Caki2 (cell line): ENCODE measurements at regions not wholly inside any gene's neighbourhood (a gene's known extent, or its start where the extent isn't known, plus 50 kb on each side); places are given as distances from the start of the nearest gene placed in this dataset.
A peak's percentile ranks its signal among the peaks of the same experiment; 100 is the strongest.
"Not testable (repeated sequence)": the region's sequence is repeated elsewhere in the genome, so short reads cannot be mapped to it uniquely, and the experiment has no call there.

Experiments used
- DNase-seq: peaks from one replicate; pipeline ENCODE4 v3.0.0-alpha.2; 2015; ENCODE audit warnings: low read depth
- in situ Hi-C: cut with HindIII; loops from 2 replicates; pipeline ENCODE4 v1.10.0; 2016; ENCODE audit warnings: low sequenced_read_pairs, low pct_unique_long_range_greater_than_20kb, mixed read lengths

DNA sequence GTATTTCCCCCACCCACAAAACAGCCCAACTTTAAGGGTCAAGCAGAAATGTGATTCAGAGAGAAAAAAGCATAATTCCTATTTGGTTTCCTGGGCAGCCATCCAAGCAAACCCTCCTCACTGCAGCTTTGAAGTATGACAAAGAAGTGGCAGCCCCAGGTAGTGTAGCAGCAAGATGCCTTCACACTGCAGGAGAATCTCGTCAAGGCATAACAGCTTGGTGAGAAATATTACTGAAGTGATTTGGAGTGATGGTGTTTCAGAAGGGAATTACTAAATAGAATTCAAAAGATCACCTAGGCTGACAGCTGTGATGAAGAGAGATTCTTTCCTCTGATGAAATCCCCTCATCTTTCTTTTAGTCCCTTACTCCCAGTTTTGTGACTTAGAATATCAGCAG, 173.9 kb downstream of the PYDC2 start:
- no peak for DNase-seq
- in situ Hi-C loops = no loop called here

DNA sequence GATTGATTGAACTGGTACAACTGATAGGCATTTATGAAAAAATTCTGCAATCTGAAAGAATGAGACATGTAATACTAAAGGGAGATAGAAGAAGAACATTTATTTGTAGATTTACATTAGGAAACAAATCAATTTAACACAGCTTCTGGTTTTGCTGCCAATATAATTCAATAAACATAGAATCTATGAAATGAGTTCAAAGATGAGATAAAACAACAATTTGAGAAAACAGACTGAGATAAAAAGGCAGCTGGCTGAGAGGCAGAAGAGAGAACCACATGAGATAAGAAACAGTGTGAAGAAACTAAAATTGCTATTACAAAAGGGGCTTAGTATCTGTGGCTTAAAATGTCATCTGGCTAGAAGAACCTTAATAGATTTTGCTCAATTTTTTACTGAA, 176.6 kb downstream of the PYDC2 start:
- DNase-seq = no peak
- in situ Hi-C loops = no loop called here

DNA sequence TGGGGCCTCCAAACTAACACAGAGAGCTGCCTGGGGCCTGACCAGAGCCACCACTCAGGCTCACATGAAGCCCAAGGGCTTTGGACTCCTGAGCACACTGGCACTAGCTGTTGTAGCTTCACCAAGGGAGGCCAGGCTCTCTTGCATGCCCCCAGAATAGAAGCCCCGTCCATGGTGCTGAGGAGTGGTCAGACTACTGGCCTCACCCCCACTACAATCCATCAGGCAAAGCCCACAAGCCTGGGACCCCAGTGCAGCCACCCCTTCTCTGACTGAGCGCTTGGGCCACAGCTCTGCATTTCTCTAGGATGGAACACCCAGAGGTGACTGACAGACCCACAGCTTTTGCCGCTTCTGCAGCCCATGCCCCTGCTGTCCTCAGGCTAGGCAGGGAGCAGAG, 180.8 kb downstream of the PYDC2 start:
- in situ Hi-C loops = no loop called here

GRCh38 chr3:191644291-191644690, 183.3 kb downstream of the PYDC2 start:
- DNase-seq = no peak
- in situ Hi-C loops = no loop called here

More for the DNA sequence above, 180.8 kb downstream of the PYDC2 start:
- no peak for DNase-seq

- no peak for DNase-seq
- in situ Hi-C loops = no loop called here
Observed at GRCh38 chr3:191646242-191646641, 185.3 kb downstream of the PYDC2 start.

- no peak for DNase-seq
- in situ Hi-C loops = no loop called here
Observed at GRCh38 chr3:191648787-191649186, 187.8 kb downstream of the PYDC2 start.

DNA sequence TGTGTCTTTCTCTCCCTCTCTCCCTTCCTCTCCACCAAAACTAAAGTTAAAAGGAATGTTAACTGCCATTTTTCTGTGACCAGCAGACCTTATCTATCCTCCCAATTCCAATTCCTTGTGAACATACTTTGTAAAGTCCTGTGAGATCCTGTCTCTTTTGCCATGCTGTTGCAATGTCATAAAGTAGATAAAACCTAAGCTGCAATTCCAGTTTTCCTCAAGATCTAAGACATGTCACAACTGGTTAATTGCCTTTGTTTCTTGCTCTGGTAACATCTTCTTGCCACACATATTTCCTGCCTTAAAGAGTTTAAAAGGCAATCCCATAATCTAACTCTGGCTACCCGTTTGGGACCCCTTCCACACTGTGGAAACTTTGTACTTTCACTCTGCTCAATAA, 188.7 kb downstream of the PYDC2 start:
- in situ Hi-C loops = no loop called here
- DNase-seq = no peak

DNA sequence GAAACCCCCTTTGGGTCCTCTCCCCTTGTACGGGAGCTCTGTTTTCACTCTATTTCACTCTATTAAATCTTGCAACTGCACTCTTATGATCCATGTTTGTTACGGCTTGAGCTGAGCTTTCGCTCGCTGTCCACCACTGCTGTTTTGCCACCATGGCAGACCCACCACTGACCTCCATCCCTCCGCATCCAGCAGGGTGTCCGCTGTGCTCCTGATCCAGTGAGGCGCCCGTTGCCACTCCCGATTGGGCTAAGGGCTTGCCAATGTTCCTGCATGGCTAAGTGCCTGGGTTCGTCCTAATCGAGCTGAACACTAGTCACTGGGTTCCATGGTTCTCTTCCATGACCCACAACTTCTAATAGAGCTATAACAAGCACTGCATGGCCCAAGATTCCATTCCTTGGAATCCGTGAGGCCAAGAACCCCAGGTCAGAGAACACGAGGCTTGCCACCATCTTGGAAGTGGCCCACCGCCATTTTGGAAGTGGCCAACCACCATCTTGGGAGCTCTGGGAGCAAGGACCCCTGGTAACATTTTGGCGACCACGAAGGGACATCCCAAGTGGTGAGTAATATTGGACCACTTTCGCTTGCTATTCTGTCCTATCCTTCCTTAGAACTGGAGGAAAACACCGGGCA, 197.9 kb downstream of the PYDC2 start:
- in situ Hi-C loops, DNase-seq: not testable (repeated sequence)

DNA sequence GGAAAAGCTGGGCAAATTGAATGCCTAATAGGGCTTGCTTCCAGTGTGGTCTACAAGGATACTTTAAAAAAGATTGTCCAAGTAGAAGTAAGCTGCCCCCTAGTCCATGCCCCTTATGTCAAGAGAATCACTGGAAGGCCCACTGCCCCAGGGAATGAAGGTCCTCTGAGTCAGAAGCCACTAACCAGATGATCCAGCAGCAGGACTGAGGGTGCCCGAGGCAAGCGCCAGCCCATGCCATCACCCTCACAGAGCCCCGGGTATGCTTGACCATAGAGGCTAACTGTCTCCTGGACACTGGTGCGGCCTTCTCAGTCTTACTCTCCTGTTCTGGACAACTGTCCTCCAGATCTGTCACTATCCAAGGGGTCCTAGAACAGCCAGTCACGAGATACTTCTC, 201.2 kb downstream of the PYDC2 start:
- in situ Hi-C loops, DNase-seq: not testable (repeated sequence)

DNA sequence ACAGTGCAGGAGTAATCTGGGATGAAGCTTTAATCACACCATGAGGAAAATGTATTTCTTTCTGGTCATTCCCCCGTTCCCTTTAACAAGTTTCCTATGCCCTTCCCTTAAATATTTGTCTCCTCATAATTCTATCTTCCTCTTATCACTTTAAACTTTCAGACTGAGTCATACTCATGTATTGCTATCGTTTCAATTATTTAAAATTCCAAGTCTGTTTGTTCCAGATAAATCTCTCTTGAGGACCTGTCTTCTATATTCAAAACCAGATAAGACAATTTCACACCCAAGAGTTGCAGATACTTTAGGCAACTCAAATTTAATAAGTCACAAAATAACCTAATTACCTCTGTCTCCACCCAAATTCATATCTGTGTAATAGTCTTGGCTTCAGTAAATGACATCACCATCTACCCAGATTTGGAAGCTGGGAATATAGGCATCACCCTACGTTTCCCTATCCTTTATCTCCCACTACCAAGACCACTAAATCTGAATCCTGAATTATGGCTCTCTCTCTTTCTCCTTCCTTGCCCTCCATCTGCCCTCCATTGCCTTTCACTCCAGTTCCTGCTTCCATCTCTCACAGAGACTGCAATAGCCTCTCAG, 220.1 kb downstream of the PYDC2 start:
- DNase-seq = no peak
- in situ Hi-C loops = no loop called here

DNA sequence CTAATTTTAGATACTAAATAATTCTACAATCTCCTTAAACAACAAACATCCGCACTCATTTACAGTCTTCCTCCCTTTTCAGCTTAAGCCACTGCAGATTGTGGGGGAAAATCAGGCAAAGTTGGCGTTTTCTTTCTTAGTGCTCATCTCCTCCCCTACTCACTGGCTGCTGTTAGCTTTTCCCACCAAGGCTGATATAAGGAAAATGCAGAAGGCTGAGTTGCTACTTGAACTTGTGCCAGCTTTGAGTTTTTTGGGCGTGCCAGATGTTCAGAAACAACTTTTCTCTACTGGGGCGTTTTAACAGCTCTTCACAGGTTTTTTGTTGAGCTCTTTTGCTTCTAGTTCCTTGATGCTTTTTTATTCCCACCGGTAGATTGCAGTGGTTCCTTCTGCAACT, 222.0 kb downstream of the PYDC2 start:
- no peak for DNase-seq
- in situ Hi-C loops = no loop called here

GRCh38 chr3:191686626-191687025, 225.7 kb downstream of the PYDC2 start:
- in situ Hi-C loops = no loop called here
- no peak for DNase-seq

DNA sequence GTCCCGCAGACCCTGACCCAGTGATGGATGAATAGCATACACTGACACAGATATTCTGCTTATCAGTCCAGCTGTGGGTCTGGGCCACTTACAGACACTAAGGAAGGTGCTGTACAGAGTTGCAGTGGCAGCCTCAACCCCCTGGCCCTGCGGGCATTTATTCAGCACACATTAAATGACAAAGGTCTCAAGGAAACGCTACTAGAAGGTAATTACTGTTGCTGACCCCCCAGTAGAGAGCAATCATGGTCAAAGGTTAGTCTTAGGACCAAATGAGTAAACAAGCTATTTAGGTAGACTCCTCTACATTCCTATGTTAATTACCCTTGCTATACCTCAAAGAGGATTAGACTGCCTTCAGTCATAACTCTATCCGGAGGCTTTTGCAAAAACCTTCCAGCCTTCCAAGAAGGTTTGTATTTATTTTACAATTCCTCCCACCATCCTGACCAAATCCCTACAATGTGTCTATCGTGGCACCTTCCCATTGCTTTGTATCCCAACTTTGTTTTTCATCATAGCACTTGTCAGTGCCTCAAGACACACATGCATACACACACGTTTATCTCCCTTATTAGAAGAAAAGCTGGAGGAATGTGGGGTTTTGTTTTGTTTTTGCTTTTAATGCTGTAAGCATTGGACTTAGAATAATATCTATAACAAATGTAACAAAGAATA, 227.9 kb downstream of the PYDC2 start:
- DNase-seq = no peak
- in situ Hi-C loops = no loop called here

DNA sequence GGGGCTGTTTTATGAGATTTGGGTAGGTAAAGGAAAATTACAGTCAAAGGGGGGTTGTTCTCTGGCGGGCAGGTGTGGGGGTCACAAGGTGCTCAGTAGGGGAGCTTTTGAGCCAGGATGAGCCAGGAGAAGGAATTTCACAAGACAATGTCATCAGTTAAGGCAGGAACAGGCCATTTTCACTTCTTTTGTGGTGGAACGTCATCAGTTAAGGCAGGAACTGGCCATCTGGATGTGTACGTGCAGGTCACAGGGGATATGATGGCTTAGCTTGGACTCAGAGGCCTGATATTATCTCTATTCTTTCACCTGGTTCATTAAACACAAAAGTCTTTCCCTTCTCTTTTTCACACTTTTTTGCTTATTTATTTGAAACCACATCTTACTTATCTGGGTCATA, 230.2 kb downstream of the PYDC2 start:
- DNase-seq, in situ Hi-C loops: not testable (repeated sequence)

- in situ Hi-C loops = no loop called here
Observed at GRCh38 chr3:191695131-191695814, 234.3 kb downstream of the PYDC2 start.

GRCh38 chr3:191695815-191696153, 234.8 kb downstream of the PYDC2 start:
- in situ Hi-C loops = no loop called here
- DNase-seq = no peak

More at GRCh38 chr3:191695131-191695814, 234.3 kb downstream of the PYDC2 start:
- DNase-seq = no peak

DNA sequence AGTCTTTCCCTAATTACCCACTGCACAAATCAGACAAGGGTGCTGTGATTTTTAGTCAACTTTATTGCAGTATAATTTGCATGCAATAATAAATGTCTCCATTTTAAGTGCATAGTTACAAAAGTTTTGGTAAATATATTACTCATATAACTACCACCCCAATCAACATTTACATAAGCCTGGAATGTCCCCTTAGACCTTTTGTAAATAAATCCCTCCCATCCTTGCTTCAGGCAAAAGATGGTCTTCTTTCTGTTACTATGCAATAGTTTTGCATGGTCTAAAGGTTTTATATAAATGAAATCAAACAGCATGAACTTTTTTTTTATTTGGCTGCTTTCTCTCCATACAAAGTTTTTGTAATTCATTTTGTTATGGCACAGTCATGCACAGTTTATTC, 235.4 kb downstream of the PYDC2 start:
- in situ Hi-C loops = no loop called here
- DNase-seq = peak; percentile 18

GRCh38 chr3:191699546-191699945, 238.6 kb downstream of the PYDC2 start:
- no peak for DNase-seq
- in situ Hi-C loops = no loop called here

DNA sequence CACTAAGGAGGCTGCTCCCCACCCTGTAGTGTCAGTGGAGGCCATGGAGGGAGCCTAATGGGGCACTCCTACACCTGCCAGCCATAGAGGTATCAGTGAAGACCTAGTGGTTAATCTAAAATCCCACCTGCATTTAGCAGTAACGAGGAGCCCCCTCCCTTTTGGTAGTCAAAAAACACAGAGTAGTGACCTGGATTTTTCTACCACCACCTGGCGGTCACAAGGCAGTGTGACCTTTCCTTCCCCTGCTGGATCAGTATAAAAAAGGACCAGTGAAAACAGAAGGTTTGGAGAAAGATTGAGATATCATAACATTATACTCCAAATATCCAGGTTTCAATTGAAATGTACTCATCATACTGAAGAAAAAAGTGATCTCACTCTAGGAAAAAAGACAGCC, 241.2 kb downstream of the PYDC2 start:
- in situ Hi-C loops = no loop called here
- no peak for DNase-seq
